ENCODE measurements at regions not wholly inside any gene's neighbourhood (a gene's known extent, or its start where the extent isn't known, plus 50 kb on each side); places are given as distances from the start of the nearest gene placed in this dataset.

DNA sequence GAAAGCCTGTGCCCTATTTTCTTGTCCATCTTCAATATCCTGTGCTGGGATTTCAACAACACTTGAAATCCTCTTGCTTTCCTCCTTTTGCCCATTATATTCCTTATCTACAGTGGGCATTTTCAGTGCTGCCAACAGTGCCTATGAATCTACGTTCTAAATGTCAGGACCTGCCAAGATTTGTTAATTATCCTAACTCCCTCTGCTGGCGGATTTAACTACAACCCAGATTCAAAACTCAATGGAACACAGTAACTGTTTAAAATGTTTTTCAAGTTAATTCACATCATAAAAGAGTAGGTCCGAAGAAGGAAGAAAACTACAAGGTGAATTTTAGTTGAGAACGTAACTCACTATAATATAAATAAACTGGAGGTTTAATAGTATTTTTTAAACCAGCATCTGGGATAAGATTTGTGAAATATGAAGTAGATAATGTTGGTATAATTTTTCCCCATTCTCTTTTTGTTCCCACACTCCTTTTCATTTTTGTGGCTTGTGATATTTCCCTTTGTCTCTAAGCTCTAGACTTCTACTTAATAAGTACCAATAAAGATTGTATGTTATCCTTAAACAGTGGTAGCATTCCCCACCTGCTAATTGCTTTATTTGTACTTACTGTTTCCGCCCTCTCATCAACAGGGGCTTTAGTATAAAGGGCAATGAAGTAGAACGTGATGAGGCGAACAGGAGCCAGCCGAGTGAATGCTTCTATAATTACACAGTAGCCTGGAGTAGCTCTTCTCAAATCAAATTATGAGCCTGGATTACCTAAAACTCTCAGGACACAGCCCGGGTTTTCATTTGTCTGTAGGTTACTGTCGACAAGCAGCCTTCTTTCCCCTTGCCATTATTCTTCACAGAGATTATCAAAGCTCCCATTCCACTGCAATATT is 302.5 kb upstream of the ATP11B start:
- no peaks in the 10 kb centered on the region for H3K4me1 ChIP-seq (ENCODE audit: control insufficient read depth, insufficient read depth, low read length)
- H3K9me3 ChIP-seq (ENCODE audit: control insufficient read depth, insufficient read depth, low read depth, low read length), result no peaks in the 10 kb centered on the region
- CTCF ChIA-PET, result no interaction called here
- H3K27ac ChIP-seq (ENCODE audit: low read length), result no peak overlapping the region
- no peaks in the 10 kb centered on the region for H3K36me3 ChIP-seq (ENCODE audit: control insufficient read depth, insufficient read depth, low read length)
- POLR2A ChIA-PET, result no interaction called here
- peak; percentile 7 for DNase-seq (ENCODE audit: low read depth, low spot score)
- ATAC-seq, result no peak; the same call in 1 of the 2 replicates
- in situ Hi-C loops (cut with HindIII; ENCODE audit: low pct_unique_long_range_greater_than_20kb, low sequenced_read_pairs), result no loop called here
- no TSS peak for BruUV-seq (replicated peaks)
- no peak for TF ChIP-seq SIN3A (IDR thresholded peaks at IDR 0.05; ENCODE audit: borderline replicate concordance, insufficient read depth, low read depth, low read length)
- TF ChIP-seq, protein P1, sequence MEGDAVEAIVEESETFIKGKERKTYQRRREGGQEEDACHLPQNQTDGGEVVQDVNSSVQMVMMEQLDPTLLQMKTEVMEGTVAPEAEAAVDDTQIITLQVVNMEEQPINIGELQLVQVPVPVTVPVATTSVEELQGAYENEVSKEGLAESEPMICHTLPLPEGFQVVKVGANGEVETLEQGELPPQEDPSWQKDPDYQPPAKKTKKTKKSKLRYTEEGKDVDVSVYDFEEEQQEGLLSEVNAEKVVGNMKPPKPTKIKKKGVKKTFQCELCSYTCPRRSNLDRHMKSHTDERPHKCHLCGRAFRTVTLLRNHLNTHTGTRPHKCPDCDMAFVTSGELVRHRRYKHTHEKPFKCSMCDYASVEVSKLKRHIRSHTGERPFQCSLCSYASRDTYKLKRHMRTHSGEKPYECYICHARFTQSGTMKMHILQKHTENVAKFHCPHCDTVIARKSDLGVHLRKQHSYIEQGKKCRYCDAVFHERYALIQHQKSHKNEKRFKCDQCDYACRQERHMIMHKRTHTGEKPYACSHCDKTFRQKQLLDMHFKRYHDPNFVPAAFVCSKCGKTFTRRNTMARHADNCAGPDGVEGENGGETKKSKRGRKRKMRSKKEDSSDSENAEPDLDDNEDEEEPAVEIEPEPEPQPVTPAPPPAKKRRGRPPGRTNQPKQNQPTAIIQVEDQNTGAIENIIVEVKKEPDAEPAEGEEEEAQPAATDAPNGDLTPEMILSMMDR (IDR thresholded peaks at IDR 0.05), result peak; percentile 70
- no peak overlapping the region for H3K4me3 ChIP-seq (ENCODE audit: low read depth in 2 of 2, low read length in 2 of 2)
- H3K27me3 ChIP-seq (ENCODE audit: control insufficient read depth, insufficient read depth, low read length), result no peaks in the 10 kb centered on the region
- intact Hi-C loops (cut with micrococcal nuclease; ENCODE audit: unreplicated experiment), result loop anchor here (10.0 kb wide), 1 partner anchor 194 kb away; no protein-coding TSS in a partner anchor

DNA sequence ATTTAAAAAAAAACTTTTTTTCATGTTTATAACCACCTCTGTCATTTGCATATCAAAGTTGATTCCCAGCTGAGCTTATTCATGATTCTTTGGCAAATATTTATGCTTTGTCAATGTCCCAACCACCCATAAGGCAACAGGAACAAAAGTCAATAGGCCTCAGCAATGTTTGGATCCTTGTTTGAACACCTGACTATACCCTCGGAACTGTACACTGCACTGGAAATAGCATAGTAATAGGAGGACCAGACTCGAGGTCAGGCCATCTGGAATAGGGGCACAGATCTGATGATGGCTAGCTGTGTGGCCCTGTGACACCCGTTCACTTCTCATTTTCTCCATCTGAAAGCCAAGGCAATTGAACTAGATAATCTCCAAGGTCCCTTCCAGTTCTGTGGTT is 301.7 kb upstream of the ATP11B start:
- in situ Hi-C loops (cut with HindIII; ENCODE audit: low pct_unique_long_range_greater_than_20kb, low sequenced_read_pairs) (no loop called here), intact Hi-C loops (cut with micrococcal nuclease; ENCODE audit: unreplicated experiment) (loop anchor here (10.0 kb wide), 1 partner anchor 193 kb away; no protein-coding TSS in a partner anchor)
- no peaks in the 10 kb centered on the region for H3K27me3 ChIP-seq (ENCODE audit: control insufficient read depth, insufficient read depth, low read length)
- DNase-seq (ENCODE audit: low read depth, low spot score) (no peak), ATAC-seq (no peak)
- no TSS peak for BruUV-seq (replicated peaks)
- no peak overlapping the region for H3K27ac ChIP-seq (ENCODE audit: low read length)
- TF ChIP-seq TCF7L2 (IDR thresholded peaks at IDR 0.05; ENCODE audit: low read depth, low read length), result no peak
- no peak for TF ChIP-seq SIN3A (IDR thresholded peaks at IDR 0.05; ENCODE audit: borderline replicate concordance, insufficient read depth, low read depth, low read length)
- TF ChIP-seq, protein P1 (IDR thresholded peaks at IDR 0.05), result no peak
- TF ChIP-seq POLR2AphosphoS5 (IDR thresholded peaks at IDR 0.05; ENCODE audit: low read depth, low read length), result no peak
- TF ChIP-seq, protein P2, sequence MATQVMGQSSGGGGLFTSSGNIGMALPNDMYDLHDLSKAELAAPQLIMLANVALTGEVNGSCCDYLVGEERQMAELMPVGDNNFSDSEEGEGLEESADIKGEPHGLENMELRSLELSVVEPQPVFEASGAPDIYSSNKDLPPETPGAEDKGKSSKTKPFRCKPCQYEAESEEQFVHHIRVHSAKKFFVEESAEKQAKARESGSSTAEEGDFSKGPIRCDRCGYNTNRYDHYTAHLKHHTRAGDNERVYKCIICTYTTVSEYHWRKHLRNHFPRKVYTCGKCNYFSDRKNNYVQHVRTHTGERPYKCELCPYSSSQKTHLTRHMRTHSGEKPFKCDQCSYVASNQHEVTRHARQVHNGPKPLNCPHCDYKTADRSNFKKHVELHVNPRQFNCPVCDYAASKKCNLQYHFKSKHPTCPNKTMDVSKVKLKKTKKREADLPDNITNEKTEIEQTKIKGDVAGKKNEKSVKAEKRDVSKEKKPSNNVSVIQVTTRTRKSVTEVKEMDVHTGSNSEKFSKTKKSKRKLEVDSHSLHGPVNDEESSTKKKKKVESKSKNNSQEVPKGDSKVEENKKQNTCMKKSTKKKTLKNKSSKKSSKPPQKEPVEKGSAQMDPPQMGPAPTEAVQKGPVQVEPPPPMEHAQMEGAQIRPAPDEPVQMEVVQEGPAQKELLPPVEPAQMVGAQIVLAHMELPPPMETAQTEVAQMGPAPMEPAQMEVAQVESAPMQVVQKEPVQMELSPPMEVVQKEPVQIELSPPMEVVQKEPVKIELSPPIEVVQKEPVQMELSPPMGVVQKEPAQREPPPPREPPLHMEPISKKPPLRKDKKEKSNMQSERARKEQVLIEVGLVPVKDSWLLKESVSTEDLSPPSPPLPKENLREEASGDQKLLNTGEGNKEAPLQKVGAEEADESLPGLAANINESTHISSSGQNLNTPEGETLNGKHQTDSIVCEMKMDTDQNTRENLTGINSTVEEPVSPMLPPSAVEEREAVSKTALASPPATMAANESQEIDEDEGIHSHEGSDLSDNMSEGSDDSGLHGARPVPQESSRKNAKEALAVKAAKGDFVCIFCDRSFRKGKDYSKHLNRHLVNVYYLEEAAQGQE (IDR thresholded peaks at IDR 0.05; ENCODE audit: insufficient read depth in 1 of 2, low read depth in 2 of 2, low read length in 1 of 2), result no peak
- no peaks in the 10 kb centered on the region for H3K9me3 ChIP-seq (ENCODE audit: control insufficient read depth, insufficient read depth, low read depth, low read length)
- ChIA-PET POLR2A (no interaction called here), CTCF (no interaction called here)
- H3K36me3 ChIP-seq (ENCODE audit: control insufficient read depth, insufficient read depth, low read length), result no peaks in the 10 kb centered on the region
- no peak overlapping the region for H3K4me3 ChIP-seq (ENCODE audit: low read depth in 2 of 2, low read length in 2 of 2)
- no peaks in the 10 kb centered on the region for H3K4me1 ChIP-seq (ENCODE audit: control insufficient read depth, insufficient read depth, low read length)

Data from Panc1 (cell line).